ENCODE measurements at regions not wholly inside any gene's neighbourhood (a gene's known extent, or its start where the extent isn't known, plus 50 kb on each side); places are given as distances from the start of the nearest gene placed in this dataset.
"Not testable (repeated sequence)": the region's sequence is repeated elsewhere in the genome, so short reads cannot be mapped to it uniquely, and the experiment has no call there.

DNA sequence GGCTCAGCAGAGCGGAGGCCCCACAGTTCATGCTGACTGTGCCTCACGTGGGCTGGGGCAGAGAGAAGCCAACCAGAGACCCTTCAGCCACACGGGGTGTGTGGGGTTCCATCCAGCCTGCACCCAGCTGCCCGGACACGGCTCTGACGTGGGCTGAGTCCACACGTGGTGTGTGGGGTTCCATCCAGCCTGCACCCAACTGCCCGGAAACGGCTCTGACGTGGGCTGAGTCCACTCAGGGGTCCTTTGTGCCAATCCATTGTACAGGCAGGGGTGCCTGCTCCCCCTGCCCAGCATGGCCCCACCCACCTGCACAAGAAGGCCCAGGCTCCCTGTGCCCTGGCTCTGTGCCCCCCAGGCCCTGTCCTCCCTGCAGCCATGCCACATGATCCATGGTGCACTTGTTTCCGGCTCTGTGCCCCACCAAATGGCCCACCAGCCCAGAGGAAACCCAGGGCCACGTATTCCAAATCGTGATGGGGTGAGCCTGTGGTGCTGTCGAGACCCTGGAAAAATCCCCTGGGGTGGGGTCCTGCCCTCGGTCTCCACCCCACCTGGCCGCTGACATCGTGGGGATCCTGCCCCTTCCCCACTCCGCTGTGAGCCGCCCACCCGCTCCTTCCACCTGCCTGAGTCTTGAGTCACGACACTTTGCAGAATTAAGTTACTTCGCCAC lies 99.3 kb upstream of the SFSWAP start:
- no peak for DNase-seq

GRCh38 chr12:131612092-131612755 lies 98.7 kb upstream of the SFSWAP start:
- no peak for DNase-seq

DNA sequence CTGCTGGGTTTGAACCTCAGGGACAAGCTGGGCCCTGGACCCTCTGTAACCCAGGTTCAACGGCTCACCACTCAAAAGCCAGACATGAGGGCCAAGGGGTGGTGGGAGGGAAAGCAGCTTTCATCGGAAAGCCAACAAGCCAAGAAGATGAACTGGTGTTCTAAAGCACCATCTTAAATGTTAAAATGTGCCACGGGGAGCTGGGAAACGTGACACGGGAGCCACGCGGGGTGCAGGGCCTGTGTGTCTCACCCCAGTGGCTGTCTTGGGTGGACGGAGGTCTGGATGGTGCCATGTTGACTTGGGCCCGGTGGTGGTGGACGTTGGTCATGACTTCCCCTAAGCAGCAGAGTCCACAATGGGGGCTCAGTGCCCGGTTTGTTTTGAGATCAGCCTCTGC lies 97.7 kb upstream of the SFSWAP start:
- DNase-seq: no peak

DNA sequence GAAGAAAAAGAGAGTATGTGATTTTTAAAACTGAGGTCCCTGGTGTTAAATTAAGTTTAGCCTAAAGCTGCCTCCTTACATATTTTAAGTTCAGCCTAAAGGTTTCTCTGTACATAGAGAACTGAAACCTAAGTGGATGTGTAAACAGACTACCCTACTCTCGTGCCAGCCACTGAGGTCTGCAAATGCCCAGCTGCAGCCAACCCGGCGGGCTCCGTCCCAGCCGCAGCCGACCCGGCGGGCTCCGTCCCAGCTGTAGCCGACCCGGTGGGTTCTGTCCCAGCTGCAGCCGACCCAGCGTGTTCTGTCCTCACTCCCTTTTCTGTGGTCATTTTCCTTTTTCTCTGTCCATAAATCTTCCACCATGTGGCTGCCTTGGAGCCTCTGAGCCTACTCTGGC lies 97.2 kb upstream of the SFSWAP start:
- DNase-seq: no peak

DNA sequence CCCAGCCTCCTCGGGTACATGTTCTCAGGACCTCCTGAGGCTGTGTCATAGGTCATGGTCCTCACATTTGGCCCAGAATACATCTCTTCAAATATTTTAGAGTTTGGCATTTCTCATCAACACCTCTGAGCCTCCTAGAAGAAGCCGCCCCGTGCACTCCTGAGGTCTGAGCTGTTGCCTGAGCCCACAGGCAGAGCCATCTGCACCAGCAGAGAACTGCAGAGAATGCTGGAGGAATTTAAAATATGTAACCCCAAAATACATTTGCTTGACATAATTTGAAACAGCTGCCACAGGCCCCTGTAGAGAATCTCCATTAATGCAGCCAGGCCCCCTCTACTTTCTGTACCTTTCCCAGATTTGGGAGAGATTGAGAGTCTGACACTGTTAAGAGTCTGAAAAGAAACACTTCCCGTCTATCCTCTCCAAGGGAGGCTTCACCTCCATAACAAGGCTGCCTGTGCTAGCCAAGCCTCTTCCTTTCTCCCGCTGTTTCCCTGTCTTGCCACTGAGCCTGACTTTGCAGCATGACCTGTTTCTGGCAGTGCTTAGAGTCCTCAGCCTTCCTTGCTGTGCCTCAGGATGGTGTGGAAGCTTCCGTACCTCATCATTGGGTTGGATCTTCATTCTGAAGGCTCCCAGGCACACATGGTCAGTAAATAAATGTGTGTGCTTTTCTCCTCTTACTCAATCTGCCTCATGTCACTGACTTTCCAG lies 95.4 kb upstream of the SFSWAP start:
- DNase-seq: no peak

GRCh38 chr12:131616043-131616700 lies 94.7 kb upstream of the SFSWAP start:
- no peak for DNase-seq

DNA sequence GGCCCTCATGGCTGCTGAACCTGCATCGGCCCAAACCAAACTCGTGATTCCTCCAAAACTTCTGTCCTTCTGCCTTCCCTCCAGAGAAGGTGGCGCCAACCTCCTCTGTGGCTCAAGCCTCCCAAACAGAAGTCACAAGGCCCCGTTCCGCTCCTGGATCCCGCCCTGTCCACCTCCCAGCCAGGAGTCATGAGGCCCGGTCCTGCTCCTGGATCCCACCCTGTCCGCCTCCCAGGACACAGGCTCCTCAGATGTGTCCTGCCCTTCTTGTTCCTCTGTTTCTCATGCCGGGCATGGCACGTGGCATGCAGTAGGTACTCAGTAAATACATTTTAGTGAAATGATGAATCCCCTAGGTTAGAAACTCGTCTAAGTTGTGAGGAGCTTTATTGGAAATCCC lies 94.2 kb upstream of the SFSWAP start:
- no peak for DNase-seq

- DNase-seq: no peak
These were observed 93.7 kb upstream of the SFSWAP start for GRCh38 chr12:131617179-131617578.

GRCh38 chr12:131617596-131618302 lies 93.1 kb upstream of the SFSWAP start:
- DNase-seq: no peak

DNA sequence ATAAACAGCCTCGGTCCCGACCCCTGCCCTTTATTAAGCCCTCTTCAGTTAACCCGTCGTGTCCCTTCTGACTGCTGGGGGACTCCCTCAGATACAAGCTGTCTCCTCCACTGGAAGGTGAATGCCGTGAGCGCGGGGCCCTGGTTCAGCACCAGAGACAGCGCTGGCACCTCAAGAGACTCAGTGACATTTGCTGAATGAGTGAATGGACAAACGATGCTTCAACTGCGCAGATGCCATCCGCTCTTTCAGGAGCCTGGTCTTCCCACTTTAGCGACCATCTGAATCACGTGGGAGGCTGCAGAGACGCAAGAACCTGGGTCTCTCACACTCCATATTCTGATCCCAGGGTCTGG lies 92.6 kb upstream of the SFSWAP start:
- DNase-seq: no peak

DNA sequence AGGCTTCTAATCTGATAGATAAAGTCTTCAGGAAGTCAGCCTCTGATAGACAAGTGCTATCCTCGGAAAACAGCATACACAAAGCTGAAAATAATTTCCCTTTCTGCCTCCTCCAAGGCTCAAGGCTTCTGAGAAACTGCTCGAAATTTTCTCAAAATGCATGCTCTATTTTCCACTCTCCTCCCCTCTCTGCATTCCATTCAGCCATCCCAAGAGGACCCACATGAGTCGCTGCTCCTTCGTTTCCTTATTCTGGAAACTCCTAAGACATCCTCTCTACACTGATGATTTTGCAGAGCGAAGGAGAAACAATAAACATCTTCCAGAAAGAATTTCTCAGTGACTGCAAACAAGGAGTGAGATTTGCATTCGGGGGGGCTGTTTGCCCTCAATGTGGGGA lies 92.2 kb upstream of the SFSWAP start:
- DNase-seq: no peak

GRCh38 chr12:131619106-131619642 lies 91.7 kb upstream of the SFSWAP start:
- DNase-seq: no peak

DNA sequence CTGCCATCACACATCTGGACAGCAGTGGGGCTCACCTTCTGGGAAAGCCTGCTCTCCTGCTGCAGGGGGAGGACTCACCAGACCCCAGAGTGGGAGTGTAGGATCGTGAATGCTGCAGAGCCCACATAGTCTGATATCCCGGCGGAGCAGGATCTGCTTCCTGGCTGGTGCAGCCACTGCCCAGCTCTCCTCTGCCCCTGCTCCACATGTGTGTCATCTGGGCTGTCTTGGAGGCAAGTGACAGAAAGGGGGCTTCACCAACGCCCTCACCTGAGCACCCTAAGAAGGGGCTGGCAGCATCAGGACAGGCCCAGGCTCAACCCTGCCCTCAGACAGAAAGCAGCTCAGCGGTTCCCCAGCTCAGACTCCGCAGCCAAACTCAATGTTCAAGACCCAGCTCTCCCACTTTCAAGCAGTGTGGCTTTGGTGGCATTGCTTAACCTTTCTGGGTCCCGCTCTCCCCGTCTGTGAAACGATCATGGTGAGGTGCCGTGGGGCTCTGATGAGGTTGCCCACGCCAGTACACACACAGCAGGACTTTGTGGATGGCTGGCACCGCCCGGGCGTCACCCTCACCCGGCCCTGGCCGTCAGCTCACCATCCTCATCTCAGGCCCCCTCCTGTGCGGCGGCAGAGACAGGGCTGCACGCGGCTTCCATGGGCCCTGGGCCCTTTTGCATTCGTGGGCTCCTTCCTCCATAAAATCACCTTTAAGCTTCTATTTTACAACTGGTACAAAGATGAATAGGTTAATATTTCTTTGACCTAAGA lies 91.0 kb upstream of the SFSWAP start:
- no peak for DNase-seq

GRCh38 chr12:131620520-131620919 lies 90.4 kb upstream of the SFSWAP start:
- no peak for DNase-seq

GRCh38 chr12:131620946-131621681 lies 89.8 kb upstream of the SFSWAP start:
- no peak for DNase-seq

DNA sequence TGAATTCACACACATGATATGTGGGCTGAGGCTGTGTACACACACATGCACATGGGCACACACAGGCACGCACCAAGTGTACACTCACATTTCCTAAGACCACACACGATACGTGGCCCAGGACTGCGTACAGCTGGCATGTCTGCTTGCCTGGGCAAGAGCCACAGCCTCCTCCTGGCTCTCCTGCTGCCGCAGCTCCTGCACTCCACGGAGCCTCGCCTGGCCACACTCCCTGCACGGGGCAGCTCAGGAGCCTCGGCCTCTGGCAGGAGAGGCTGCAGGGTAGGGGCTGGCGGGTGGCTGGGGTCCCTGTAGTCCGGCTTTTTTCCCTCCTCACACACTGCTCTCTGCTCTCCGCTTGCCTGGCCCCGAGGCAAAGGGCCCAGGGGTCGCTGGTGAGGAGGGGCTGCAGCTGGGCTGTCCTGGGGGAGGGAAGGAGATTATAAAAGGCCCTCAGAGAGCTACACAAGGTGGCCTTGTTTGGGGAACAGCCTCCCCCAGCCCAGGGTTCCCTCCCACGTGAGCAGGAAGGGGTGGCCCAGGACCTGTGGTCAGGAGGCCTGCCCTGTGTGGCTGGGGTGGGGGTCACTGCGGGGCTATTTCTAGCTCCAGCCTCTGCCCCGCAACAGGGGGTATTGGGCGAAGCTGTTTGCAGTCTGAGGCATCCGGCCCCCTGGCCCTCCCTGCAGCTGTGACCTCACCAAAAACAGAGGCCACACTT lies 89.0 kb upstream of the SFSWAP start:
- peak; percentile 70 for DNase-seq

DNA sequence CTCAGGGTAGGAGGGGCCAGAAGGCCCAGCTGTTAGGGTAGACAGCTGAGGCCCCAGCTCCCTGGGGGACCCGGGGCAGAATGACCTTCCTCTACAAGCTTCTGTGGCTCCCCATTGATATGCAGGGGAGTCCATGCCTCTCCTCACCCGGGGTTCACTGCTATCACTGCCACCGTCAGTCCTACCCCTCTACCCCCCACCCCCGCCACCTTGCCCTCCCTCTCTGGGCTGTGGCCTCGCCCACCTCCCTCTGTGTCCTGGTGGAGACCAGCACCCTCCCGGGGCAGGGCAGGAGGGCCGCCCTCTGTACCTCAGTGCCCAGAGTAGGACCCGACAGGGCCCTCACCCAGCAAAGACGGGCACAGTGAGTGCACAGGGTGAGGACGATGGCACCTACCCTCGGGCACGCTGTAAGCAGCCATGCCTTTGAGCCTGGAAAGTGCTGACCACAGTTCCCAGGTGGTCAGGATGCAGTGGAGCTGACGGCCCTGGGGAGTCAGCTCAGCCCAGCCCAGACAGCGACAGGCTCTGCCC lies 88.4 kb upstream of the SFSWAP start:
- no peak for DNase-seq

GRCh38 chr12:131623404-131624368 lies 87.2 kb upstream of the SFSWAP start:
- DNase-seq: not testable (repeated sequence)

- not testable (repeated sequence) for DNase-seq
These were observed 86.5 kb upstream of the SFSWAP start for GRCh38 chr12:131624369-131624739.

Data from left hindlimb (tissue), 1 donor.